ENCODE measurements at regions not wholly inside any gene's neighbourhood (a gene's known extent, or its start where the extent isn't known, plus 50 kb on each side); places are given as distances from the start of the nearest gene placed in this dataset.

DNA sequence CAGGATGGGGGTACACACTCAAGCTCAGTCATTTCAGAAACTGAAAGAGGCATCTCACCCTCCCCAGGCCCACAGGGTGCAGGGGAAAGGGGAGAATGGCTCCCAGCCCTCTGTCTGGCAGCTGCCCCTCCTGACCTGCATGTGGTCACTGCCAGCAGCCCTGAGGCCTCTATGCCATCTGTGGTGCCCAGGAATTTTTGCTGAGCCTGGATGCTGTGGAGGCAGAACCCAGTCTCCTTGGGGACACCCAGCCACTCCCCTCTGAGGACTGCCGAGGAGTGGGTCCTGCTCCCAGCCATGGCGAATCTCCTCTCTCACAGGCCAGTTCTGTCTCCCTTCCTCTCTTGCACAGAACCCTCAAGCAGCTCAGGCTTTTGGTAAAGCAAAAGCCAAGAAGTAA is 104.0 kb upstream of the ALDH1B1 start:
- Histone ChIP-seq H3K9me2 (ENCODE audit: insufficient read depth) (no peaks in the 10 kb centered on the region), H3K27ac (no peak overlapping the region), H3K4me3 (no peak overlapping the region), H3K36me3 (ENCODE audit: low read depth) (no peaks in the 10 kb centered on the region), H3K4me2 (no peak overlapping the region), H3K27me3 (ENCODE audit: insufficient read depth, low read depth) (no peaks in the 10 kb centered on the region), H3K4me1 (replicated peaks; ENCODE audit: insufficient read depth) (peaks cover 5% of the 10 kb centered on the region; the same call in 1 of the 2 replicates), H4K20me1 (ENCODE audit: insufficient read depth) (no peaks in the 10 kb centered on the region), H3K9me3 (ENCODE audit: insufficient read depth, low read depth) (no peaks in the 10 kb centered on the region), H2AFZ (no peak overlapping the region), H3K79me2 (ENCODE audit: low read depth) (no peaks in the 10 kb centered on the region), H3F3A (ENCODE audit: insufficient read depth, low read depth) (no peaks in the 10 kb centered on the region)
- CTCF ChIA-PET, result no interaction called here
- TF ChIP-seq, protein P1, sequence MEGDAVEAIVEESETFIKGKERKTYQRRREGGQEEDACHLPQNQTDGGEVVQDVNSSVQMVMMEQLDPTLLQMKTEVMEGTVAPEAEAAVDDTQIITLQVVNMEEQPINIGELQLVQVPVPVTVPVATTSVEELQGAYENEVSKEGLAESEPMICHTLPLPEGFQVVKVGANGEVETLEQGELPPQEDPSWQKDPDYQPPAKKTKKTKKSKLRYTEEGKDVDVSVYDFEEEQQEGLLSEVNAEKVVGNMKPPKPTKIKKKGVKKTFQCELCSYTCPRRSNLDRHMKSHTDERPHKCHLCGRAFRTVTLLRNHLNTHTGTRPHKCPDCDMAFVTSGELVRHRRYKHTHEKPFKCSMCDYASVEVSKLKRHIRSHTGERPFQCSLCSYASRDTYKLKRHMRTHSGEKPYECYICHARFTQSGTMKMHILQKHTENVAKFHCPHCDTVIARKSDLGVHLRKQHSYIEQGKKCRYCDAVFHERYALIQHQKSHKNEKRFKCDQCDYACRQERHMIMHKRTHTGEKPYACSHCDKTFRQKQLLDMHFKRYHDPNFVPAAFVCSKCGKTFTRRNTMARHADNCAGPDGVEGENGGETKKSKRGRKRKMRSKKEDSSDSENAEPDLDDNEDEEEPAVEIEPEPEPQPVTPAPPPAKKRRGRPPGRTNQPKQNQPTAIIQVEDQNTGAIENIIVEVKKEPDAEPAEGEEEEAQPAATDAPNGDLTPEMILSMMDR (conservative IDR thresholded peaks at IDR 0.05), result no peak
- TF ChIP-seq EZH2 (IDR thresholded peaks at IDR 0.05; ENCODE audit: low read depth), result no peak
- intact Hi-C loops (cut with micrococcal nuclease; ENCODE audit: unreplicated experiment), result no loop called here
- POLR2A ChIA-PET (ENCODE audit: unreplicated experiment), result no interaction called here
- DNase-seq, result no peak
- BruUV-seq (replicated peaks), result no TSS peak

- no TSS peak for BruUV-seq (replicated peaks)
- H3K27ac ChIP-seq, result no peak overlapping the region
- no peak overlapping the region for H3K4me3 ChIP-seq
- no peaks in the 10 kb centered on the region for H3K9me2 ChIP-seq (ENCODE audit: insufficient read depth)
- H3K9me3 ChIP-seq (ENCODE audit: insufficient read depth, low read depth), result no peaks in the 10 kb centered on the region
- no peak overlapping the region for H2AFZ ChIP-seq
- no peak overlapping the region for H3K4me2 ChIP-seq
- no peak for TF ChIP-seq EZH2 (IDR thresholded peaks at IDR 0.05; ENCODE audit: low read depth)
- TF ChIP-seq, protein P1 (conservative IDR thresholded peaks at IDR 0.05), result no peak
- H3F3A ChIP-seq (ENCODE audit: insufficient read depth, low read depth), result no peaks in the 10 kb centered on the region
- DNase-seq, result peak; percentile 28 to 63
- no peaks in the 10 kb centered on the region for H3K27me3 ChIP-seq (ENCODE audit: insufficient read depth, low read depth)
- CTCF ChIA-PET, result no interaction called here
- H3K36me3 ChIP-seq (ENCODE audit: low read depth), result no peaks in the 10 kb centered on the region
- intact Hi-C loops (cut with micrococcal nuclease; ENCODE audit: unreplicated experiment), result no loop called here
- H4K20me1 ChIP-seq (ENCODE audit: insufficient read depth), result no peaks in the 10 kb centered on the region
- no peaks in the 10 kb centered on the region for H3K79me2 ChIP-seq (ENCODE audit: low read depth)
- H3K4me1 ChIP-seq (replicated peaks; ENCODE audit: insufficient read depth), result peaks cover 5% of the 10 kb centered on the region; the same call in 1 of the 2 replicates
- POLR2A ChIA-PET (ENCODE audit: unreplicated experiment), result no interaction called here
Measured at GRCh38 chr9:38287420-38287985, 105.0 kb upstream of the ALDH1B1 start.

DNA sequence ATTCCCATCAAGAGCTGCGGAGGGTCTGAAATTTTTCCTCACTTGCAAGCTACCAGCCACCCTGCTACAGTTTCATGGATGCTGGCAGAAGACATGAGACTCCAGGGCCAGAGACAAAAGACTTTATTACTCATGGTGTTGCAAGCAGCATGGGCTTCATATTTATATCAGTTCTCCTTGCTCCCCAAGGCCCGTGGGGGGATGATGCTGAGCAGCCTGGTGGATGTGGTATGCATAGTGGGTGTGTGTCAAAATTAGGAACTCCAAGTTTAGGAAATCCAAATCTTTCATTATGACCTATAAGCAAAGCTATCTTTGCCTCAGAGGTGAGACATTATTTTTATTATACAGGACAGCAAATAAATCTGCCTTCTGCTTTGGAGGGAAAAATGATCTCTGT is 105.7 kb upstream of the ALDH1B1 start:
- Histone ChIP-seq H3K4me3 (no peak overlapping the region), H3K4me2 (no peak overlapping the region), H3K27ac (no peak overlapping the region), H3K9me2 (ENCODE audit: insufficient read depth) (no peaks in the 10 kb centered on the region), H2AFZ (no peak overlapping the region), H3K79me2 (ENCODE audit: low read depth) (no peaks in the 10 kb centered on the region), H3K9me3 (ENCODE audit: insufficient read depth, low read depth) (no peaks in the 10 kb centered on the region), H3K4me1 (replicated peaks; ENCODE audit: insufficient read depth) (peaks cover 5% of the 10 kb centered on the region; the same call in 1 of the 2 replicates), H3F3A (ENCODE audit: insufficient read depth, low read depth) (no peaks in the 10 kb centered on the region), H3K36me3 (ENCODE audit: low read depth) (no peaks in the 10 kb centered on the region), H3K27me3 (ENCODE audit: insufficient read depth, low read depth) (no peaks in the 10 kb centered on the region), H4K20me1 (ENCODE audit: insufficient read depth) (no peaks in the 10 kb centered on the region)
- DNase-seq, result no peak
- ChIA-PET POLR2A (ENCODE audit: unreplicated experiment) (no interaction called here), CTCF (no interaction called here)
- no TSS peak for BruUV-seq (replicated peaks)
- TF ChIP-seq EZH2 (IDR thresholded peaks at IDR 0.05; ENCODE audit: low read depth), result no peak
- TF ChIP-seq, protein P1 (conservative IDR thresholded peaks at IDR 0.05), result no peak
- intact Hi-C loops (cut with micrococcal nuclease; ENCODE audit: unreplicated experiment), result no loop called here
